H1 (cell line): ENCODE measurements at regions not wholly inside any gene's neighbourhood (a gene's known extent, or its start where the extent isn't known, plus 50 kb on each side); places are given as distances from the start of the nearest gene placed in this dataset.

Experiments used
- ASH2L ChIP-seq: fragments of 200-600, 300-600 bp; sonication (generic); IDR thresholded peaks from one replicate; pipeline ENCODE4 v1.7.1; 2017; ENCODE audit warnings: low read length
- CHD7 ChIP-seq: fragments of 300-600 bp; sonication (generic); IDR thresholded peaks from 2 replicates; pipeline ENCODE4 v1.7.1; 2012; ENCODE audit warnings: low read length, moderate library complexity, mild to moderate bottlenecking, inconsistent platforms; ENCODE audit not compliant: insufficient replicate concordance
- HDAC2 ChIP-seq, 2 experiments: fragments of 300-600 bp in 1 of 2; sonication (generic) in 1 of 2; IDR thresholded peaks; 2 replicates each; pipeline ENCODE4 v1.6.1; 2011 to 2012; ENCODE audit warnings: low read depth in 2 of 2, low read length in 2 of 2, mild to moderate bottlenecking in 2 of 2, moderate library complexity in 2 of 2, borderline replicate concordance in 1 of 2, inconsistent platforms in 1 of 2
- NANOG ChIP-seq: IDR thresholded peaks from 2 replicates; pipeline ENCODE4 v1.6.1; 2011; ENCODE audit warnings: low read length, low read depth, mild to moderate bottlenecking, inconsistent platforms; ENCODE audit not compliant: insufficient read depth, poor library complexity, severe bottlenecking
- PHF8 ChIP-seq: fragments of 200-600 bp; sonication (generic); conservative IDR thresholded peaks from 2 replicates; pipeline ENCODE4 v1.7.1; 2012; ENCODE audit warnings: low read depth, mild to moderate bottlenecking, inconsistent platforms, low read length, moderate library complexity
- RXRA ChIP-seq: IDR thresholded peaks from 2 replicates; pipeline ENCODE4 v1.6.1; 2011; ENCODE audit warnings: low read depth, mild to moderate bottlenecking, low read length, moderate library complexity; ENCODE audit not compliant: insufficient read depth
- TAF1 ChIP-seq: IDR thresholded peaks from 2 replicates; pipeline ENCODE4 v1.6.1; 2011; ENCODE audit warnings: mild to moderate bottlenecking, low read depth, low read length

DNA sequence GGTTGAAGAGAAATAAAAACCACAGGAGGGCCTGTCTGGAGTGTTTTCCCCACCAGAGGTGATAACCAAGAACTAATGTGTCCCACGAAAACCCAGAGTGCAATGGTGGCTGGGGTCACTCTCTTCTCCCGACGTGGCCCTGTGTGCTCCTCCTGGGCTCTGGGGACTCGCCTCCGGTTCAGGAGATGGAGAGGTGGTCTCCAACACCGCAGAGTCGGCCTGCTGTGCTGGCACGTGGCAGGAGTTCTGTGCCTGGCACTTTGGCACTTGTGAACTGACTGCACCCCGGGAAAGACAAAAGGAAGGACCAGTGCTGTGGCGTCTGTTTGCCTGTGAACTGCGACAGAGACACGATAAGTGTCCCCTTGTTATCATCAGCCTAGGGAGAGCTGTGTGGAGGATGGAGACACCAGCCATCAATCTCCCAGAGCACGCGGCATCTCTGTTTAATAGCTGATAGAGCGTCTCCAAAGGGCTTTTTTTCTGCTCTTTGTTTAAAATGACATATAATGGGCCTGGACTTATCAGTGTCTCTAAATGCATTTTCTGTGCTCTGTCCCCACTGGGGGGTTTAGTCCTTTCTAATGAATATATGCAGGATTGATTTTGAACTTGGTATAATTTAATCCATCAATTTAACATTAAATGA is 98.3 kb downstream of the MRPL36 start (continued):
- TF ChIP-seq CHD7 (no peak), ASH2L (no peak), HDAC2 (IDR thresholded peaks at IDR 0.05; ENCODE audit: borderline replicate concordance in 1 of 2, low read depth in 2 of 2, low read length in 2 of 2) (no peak), RXRA (no peak), PHF8 (no peak), NANOG (no peak), TAF1 (no peak)
- TF ChIP-seq, all 59 proteins: peak for 0
